NT2/D1 (cell line): ENCODE measurements at regions not wholly inside any gene's neighbourhood (a gene's known extent, or its start where the extent isn't known, plus 50 kb on each side); places are given as distances from the start of the nearest gene placed in this dataset.

Experiments
- DNase-seq: peaks from one replicate; pipeline ENCODE4 v3.0.0-alpha.2; 2011; ENCODE audit warnings: low read depth, low spot score
- H3K27me3 ChIP-seq: 2 replicates; pipeline ENCODE4 v1.6.0; 2011; ENCODE audit warnings: mild to moderate bottlenecking; ENCODE audit not compliant: insufficient read length, insufficient read depth
- H3K36me3 ChIP-seq: 2 replicates; pipeline ENCODE4 v1.6.1; 2011; ENCODE audit warnings: mild to moderate bottlenecking, low read length, mixed read lengths; ENCODE audit not compliant: insufficient read depth, insufficient read length
- H3K4me1 ChIP-seq: 2 replicates; pipeline ENCODE4 v1.5.1; 2011; ENCODE audit not compliant: insufficient read depth, insufficient read length
- H3K4me3 ChIP-seq: 2 replicates; pipeline ENCODE4 v1.5.1; 2011; ENCODE audit warnings: low read depth; ENCODE audit not compliant: insufficient read length
- H3K9ac ChIP-seq: 2 replicates; pipeline ENCODE4 v1.6.0; 2011; ENCODE audit warnings: low read depth; ENCODE audit not compliant: insufficient read length
- H3K9me3 ChIP-seq: 2 replicates; pipeline ENCODE4 v1.5.1; 2011; ENCODE audit warnings: mild to moderate bottlenecking, low read length; ENCODE audit not compliant: insufficient read depth
- SUZ12 ChIP-seq: IDR thresholded peaks from 2 replicates; pipeline ENCODE4 v1.6.1; 2011; ENCODE audit not compliant: insufficient read length, insufficient read depth; ENCODE audit errors: extremely low read depth
- YY1 ChIP-seq: IDR thresholded peaks from 2 replicates; pipeline ENCODE4 v1.6.1; 2011; ENCODE audit not compliant: insufficient read length, insufficient read depth
- ZNF274 ChIP-seq: IDR thresholded peaks from 2 replicates; pipeline ENCODE4 v1.6.1; 2011; ENCODE audit warnings: mild to moderate bottlenecking, low read depth, low read length

DNA sequence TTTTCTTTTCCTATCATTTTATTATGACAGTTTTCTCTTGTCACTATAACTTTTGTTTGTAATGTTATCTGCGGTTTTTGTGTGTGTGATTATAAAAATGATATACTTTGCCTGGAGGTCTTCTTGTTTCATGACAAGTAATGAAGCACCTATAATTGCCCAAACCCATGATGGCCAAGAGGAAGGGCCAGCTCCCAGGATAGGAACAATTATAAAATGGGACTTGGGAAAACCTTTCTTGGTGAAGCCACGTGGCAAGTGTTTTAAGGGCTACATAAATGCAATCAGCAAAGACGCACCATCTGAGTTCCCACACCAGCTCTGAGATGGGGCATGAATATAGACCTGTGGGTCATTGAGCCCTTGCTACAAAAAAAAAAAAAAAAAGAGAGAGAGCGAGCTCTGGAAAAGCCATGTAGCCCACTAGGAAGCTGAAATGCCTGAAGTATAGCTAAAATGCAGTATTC is 462.6 kb upstream of the RUNX1 start:
- H3K4me3 ChIP-seq: no peak overlapping the region
- DNase-seq: no peak
- no peaks in the 10 kb centered on the region for H3K36me3 ChIP-seq
- TF ChIP-seq YY1 (no peak), SUZ12 (no peak), ZNF274 (no peak)
- H3K4me1 ChIP-seq: no peaks in the 10 kb centered on the region
- no peaks in the 10 kb centered on the region for H3K27me3 ChIP-seq
- no peak overlapping the region for H3K9ac ChIP-seq
- no peaks in the 10 kb centered on the region for H3K9me3 ChIP-seq

DNA sequence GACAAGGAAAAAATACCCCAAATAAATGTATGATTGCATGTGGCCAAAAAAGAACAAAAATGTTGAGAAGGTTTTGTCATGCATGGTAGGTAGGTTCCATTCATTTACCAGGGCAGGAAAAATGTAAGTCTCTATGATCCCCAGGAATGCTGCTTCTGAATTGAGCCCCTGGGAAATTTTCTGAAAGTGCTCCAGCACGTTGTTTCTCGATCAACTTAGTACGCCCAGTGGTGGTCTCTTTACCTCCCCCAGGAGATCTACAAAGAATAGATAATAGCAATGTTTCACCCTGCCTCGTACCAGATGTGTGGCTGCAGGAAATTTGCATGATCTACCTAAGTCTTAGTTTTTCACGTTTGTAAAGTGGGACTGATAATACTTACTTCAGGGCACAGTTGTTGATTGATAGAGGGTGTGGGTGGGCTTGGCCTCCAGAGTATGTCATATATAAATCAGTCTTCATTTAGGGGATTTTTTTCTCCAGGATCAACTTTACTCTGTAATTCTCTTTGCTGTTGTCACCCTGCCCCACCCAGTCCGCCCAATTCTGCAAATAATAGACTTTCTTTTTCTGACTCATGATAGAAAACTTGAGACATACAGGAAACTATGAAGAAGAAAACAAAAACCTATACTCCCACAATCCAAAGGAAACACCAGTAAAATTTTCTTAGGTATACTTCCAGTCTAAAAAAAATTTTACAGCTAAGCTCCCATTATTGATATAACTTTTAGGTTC is 462.0 kb upstream of the RUNX1 start:
- H3K4me3 ChIP-seq: no peak overlapping the region
- TF ChIP-seq ZNF274 (no peak), SUZ12 (no peak), YY1 (no peak)
- H3K27me3 ChIP-seq: no peaks in the 10 kb centered on the region
- H3K9me3 ChIP-seq: no peaks in the 10 kb centered on the region
- H3K4me1 ChIP-seq: no peaks in the 10 kb centered on the region
- H3K9ac ChIP-seq: no peak overlapping the region
- H3K36me3 ChIP-seq: no peaks in the 10 kb centered on the region
- no peak for DNase-seq

DNA sequence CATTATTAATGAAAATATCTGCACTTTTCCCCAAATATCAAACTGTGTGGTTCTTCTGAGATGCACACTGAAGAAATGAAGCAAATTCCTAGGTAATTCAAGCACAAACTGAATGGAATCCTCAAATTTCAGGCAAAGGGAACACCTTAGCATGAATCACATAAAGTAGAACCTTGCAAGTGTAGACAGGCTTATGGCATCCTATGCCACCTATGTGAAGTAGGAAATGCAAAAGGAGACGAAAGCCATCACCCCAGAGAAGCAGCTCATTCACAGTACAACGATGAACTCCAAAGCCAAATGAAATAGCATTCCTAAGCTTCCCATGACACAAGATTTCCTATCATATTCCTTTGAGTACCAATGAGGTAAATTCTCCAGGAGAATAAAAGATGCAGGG is 461.2 kb upstream of the RUNX1 start:
- no peaks in the 10 kb centered on the region for H3K9me3 ChIP-seq
- no peak for DNase-seq
- peaks cover under 1% of the 10 kb centered on the region for H3K4me1 ChIP-seq
- H3K9ac ChIP-seq: no peak overlapping the region
- H3K27me3 ChIP-seq: no peaks in the 10 kb centered on the region
- no peak for TF ChIP-seq SUZ12
- no peak for TF ChIP-seq ZNF274
- TF ChIP-seq YY1: no peak
- H3K36me3 ChIP-seq: no peaks in the 10 kb centered on the region
- no peak overlapping the region for H3K4me3 ChIP-seq

DNA sequence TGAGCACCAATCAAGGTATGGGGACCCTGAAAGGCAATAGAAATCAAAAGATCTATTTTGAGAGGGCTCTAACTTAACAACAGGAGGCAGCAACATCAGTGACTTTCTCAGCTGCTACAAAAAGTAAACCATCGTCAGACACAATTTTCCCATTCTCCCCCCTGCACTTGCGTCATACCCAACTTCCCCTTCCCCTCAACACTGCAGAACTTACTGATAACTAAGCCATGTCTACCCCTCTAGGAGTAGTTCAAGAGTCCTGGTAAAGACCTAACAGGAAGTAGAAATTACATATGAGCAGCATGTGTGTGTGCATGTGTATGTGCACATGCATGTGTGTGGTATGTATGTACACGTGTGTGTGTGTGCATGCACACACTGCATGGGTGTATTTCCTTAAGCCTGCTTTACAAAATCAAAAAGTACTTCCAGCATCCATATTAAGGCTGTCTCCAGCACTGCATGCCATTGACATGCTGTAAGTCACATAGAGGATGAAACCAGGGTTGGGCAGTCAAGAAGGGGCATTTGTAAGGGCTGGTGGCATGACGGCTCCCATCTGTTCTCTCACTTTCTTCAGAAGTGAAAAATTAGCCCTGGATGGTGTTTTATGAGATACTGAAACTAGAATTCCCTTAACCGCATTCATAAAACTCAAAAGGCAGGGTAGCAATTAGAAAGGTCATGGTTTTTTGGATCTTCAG is 460.1 kb upstream of the RUNX1 start:
- DNase-seq: no peak
- no peaks in the 10 kb centered on the region for H3K27me3 ChIP-seq
- H3K36me3 ChIP-seq: no peaks in the 10 kb centered on the region
- H3K4me3 ChIP-seq: no peak overlapping the region
- H3K9ac ChIP-seq: no peak overlapping the region
- TF ChIP-seq YY1 (no peak), SUZ12 (no peak), ZNF274 (no peak)
- H3K4me1 ChIP-seq: peaks cover 4% of the 10 kb centered on the region
- H3K9me3 ChIP-seq: no peaks in the 10 kb centered on the region

DNA sequence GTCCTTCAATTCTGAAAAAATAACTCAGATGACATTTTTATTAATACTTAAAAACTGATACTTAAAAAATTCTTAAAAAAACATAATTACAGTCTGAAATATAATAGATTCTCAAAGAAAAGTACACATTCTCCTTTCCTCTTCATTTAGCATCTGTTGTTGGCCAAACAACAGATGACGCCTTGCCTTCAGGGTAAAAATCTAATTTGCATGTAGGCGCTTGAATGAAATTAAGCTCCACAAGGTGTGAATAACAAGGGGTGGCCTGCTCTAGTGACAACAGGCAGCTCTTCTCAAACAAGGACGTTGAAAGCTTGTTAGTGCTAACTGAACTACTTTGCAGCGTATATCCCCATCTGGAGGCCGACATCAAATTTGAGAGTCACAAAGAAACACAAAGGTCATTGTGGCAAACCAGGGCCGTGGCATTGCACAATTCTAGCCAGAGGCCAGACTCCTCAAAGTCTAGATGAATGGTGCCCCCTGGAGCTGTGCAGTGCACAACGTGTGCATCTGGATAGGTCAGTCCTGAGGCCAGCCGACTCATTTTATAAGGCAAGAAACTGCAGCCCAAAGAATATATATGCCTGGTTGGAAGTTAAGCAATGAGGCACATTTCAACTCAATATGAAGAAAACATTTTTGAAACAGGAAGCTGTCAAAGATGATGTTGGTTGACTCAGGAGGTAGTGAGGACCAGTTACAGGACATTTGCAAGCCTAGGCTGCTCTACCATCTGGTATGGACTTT is 459.2 kb upstream of the RUNX1 start:
- Histone ChIP-seq H3K4me1 (peaks cover 4% of the 10 kb centered on the region), H3K4me3 (no peak overlapping the region), H3K9ac (no peak overlapping the region), H3K36me3 (no peaks in the 10 kb centered on the region), H3K27me3 (no peaks in the 10 kb centered on the region), H3K9me3 (no peaks in the 10 kb centered on the region)
- DNase-seq: peak; percentile 40
- no peak for TF ChIP-seq YY1
- no peak for TF ChIP-seq SUZ12
- no peak for TF ChIP-seq ZNF274

DNA sequence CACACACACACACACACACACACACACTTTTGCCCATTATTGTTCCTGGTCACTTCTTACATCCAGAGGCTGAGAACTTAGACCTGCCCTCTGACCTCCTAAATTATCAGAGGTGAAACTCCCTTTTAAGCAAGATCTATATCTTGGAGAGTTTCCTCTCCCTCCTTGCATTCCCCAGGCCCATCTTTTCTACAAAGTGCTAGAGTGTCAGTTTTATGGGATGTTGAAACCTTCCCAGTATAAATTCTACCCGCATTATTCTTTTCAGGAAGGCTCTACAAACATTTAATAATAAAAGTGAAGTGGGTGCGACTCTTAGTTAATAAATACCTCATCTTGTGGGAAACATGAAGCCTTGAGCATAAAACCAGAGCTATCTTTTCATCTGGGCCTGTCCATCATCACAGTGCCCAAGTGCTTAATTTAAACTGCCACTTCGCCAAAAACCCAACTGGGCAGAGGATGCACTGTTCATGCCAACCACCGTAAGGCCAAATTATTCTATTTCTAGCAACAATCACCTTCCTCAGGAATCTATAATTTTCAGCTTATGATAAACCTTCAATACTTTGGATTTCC is 458.2 kb upstream of the RUNX1 start:
- Histone ChIP-seq H3K9ac (no peak overlapping the region), H3K27me3 (no peaks in the 10 kb centered on the region), H3K9me3 (no peaks in the 10 kb centered on the region), H3K36me3 (no peaks in the 10 kb centered on the region), H3K4me1 (peaks cover 4% of the 10 kb centered on the region), H3K4me3 (no peak overlapping the region)
- TF ChIP-seq ZNF274 (no peak), YY1 (no peak)
- no peak for DNase-seq

DNA sequence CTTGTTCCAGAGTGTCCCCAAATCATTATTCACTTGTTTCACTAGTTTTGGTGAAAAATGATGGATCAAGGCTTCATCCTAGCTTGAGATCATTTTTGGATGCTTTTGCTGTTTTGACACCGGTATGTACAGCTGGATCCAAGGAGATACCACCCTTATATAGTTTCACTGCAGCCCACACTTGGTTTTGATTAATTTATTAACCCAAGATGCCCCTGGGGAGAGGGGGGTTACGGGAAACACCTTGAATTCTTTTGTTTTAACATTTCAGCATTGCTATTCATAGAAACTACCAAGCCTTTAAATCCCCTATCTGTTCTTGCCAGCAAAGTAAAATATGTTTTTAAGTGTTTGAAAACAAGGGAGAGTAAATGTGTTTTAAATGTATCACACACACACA is 457.7 kb upstream of the RUNX1 start:
- no peaks in the 10 kb centered on the region for H3K36me3 ChIP-seq
- H3K27me3 ChIP-seq: no peaks in the 10 kb centered on the region
- H3K9me3 ChIP-seq: no peaks in the 10 kb centered on the region
- no peak for DNase-seq
- H3K9ac ChIP-seq: no peak overlapping the region
- no peak overlapping the region for H3K4me3 ChIP-seq
- H3K4me1 ChIP-seq: peaks cover 4% of the 10 kb centered on the region
- TF ChIP-seq YY1 (no peak), SUZ12 (no peak), ZNF274 (no peak)
